Uterus (tissue), 2 donors: ENCODE measurements at regions not wholly inside any gene's neighbourhood (a gene's known extent, or its start where the extent isn't known, plus 50 kb on each side); places are given as distances from the start of the nearest gene placed in this dataset.

ENCODE experiments used
- CTCF ChIP-seq, 4 experiments: fragments of 200-600 bp in 2 of 4; fragments of 450-650 bp in 2 of 4; sonication (generic) in 2 of 4; IDR thresholded peaks; one replicate each; pipeline ENCODE4 v1.5.1; 2016 to 2019; ENCODE audit warnings: antibody characterized with exemption in 4 of 4, mild to moderate bottlenecking in 2 of 4, moderate library complexity in 1 of 4
- POLR2A ChIP-seq, 2 donors: fragments of 450-650 bp; IDR thresholded peaks; one replicate each; pipeline ENCODE4 v1.6.1; 2016; ENCODE audit warnings: antibody characterized with exemption in 2 of 2, mild to moderate bottlenecking in 1 of 2, moderate library complexity in 1 of 2

GRCh38 chr3:194952841-194953241 lies 267.2 kb downstream of the FAM43A start:
- TF ChIP-seq CTCF (IDR thresholded peaks at IDR 0.05) = no peak
- TF ChIP-seq POLR2A (IDR thresholded peaks at IDR 0.05) = no peak
